Naive thymus-derived CD4-positive, alpha-beta T cell (primary cell): ENCODE measurements at regions not wholly inside any gene's neighbourhood (a gene's known extent, or its start where the extent isn't known, plus 50 kb on each side); places are given as distances from the start of the nearest gene placed in this dataset.

ENCODE experiments used
- ATAC-seq: fragments of 150-1000 bp; cut with Tn5 transposase; 2 replicates; pipeline ENCODE4 v1.10.0; 2021; ENCODE audit warnings: mild to moderate bottlenecking, moderate library complexity
- CTCF ChIA-PET: fragments of 350-600 bp; sonication (Branson Sonifier 250); formaldehyde crosslinking; loops from one replicate; lab custom pipeline; 2021; ENCODE audit warnings: antibody characterized with exemption; lab: Charles Lee
- POLR2A ChIA-PET: fragments of 350-600 bp; sonication (Branson Sonifier 250); formaldehyde crosslinking; loops from one replicate; lab custom pipeline; 2021; ENCODE audit warnings: antibody characterized with exemption, inconsistent platforms; lab: Charles Lee
- DNase-seq, 9 donors: peaks; one replicate each; pipeline versions ENCODE4 v3.0.0 to v3.0.0-alpha.2; 2020 to 2022; ENCODE audit warnings: mixed read lengths in 1 of 9
- H3K27ac ChIP-seq: one replicate; pipeline ENCODE4 v1.7.0; 2013; ENCODE audit warnings: mild to moderate bottlenecking, low read depth, low read length, moderate library complexity
- H3K27me3 ChIP-seq, 2 donors: one replicate each; pipeline ENCODE4 v1.7.0; 2013; ENCODE audit warnings: low read length in 2 of 2, mild to moderate bottlenecking in 2 of 2, moderate library complexity in 2 of 2; ENCODE audit not compliant: control insufficient read depth in 2 of 2, insufficient read depth in 2 of 2
- H3K36me3 ChIP-seq, 3 experiments: 1 replicate in 2 of 3; 2 replicates in 1 of 3; pipeline ENCODE4 v1.7.0; 2013; ENCODE audit warnings: low read length in 3 of 3, mild to moderate bottlenecking in 3 of 3, moderate library complexity in 1 of 3; ENCODE audit not compliant: insufficient read depth in 3 of 3, control insufficient read depth in 2 of 3
- H3K4me1 ChIP-seq, 2 donors: one replicate each; pipeline ENCODE4 v1.7.0; 2013; ENCODE audit warnings: low read length in 2 of 2, mild to moderate bottlenecking in 2 of 2, moderate library complexity in 1 of 2; ENCODE audit not compliant: control insufficient read depth in 2 of 2, insufficient read depth in 2 of 2
- H3K4me3 ChIP-seq: 2 replicates; pipeline ENCODE4 v1.7.0; 2013; ENCODE audit warnings: mild to moderate bottlenecking, low read length
- H3K9me3 ChIP-seq, 3 experiments: 1 replicate in 2 of 3; 2 replicates in 1 of 3; pipeline ENCODE4 v1.7.0; 2013; ENCODE audit warnings: low read length in 3 of 3; ENCODE audit not compliant: control insufficient read depth in 2 of 3
- H3K27ac Mint-ChIP-seq, 9 donors: one replicate each; pipeline ENCODE4 v1.8.0; 2020 to 2022; ENCODE audit warnings: mixed read lengths in 9 of 9, mild to moderate bottlenecking in 8 of 9, moderate library complexity in 5 of 9, inconsistent platforms in 2 of 9
- H3K27me3 Mint-ChIP-seq, 5 donors: one replicate each; pipeline ENCODE4 v1.8.0; 2021 to 2022; ENCODE audit warnings: mixed read lengths in 5 of 5, mild to moderate bottlenecking in 1 of 5
- H3K36me3 Mint-ChIP-seq, 5 donors: one replicate each; pipeline ENCODE4 v1.8.0; 2020 to 2022; ENCODE audit warnings: mixed read lengths in 5 of 5, mild to moderate bottlenecking in 3 of 5, inconsistent platforms in 1 of 5
- H3K4me1 Mint-ChIP-seq, 7 donors: one replicate each; pipeline ENCODE4 v1.8.0; 2020 to 2022; ENCODE audit warnings: mixed read lengths in 7 of 7, mild to moderate bottlenecking in 3 of 7, inconsistent platforms in 1 of 7
- H3K4me3 Mint-ChIP-seq, 10 donors: one replicate each; pipeline ENCODE4 v1.8.0; 2020 to 2022; ENCODE audit warnings: mild to moderate bottlenecking in 10 of 10, mixed read lengths in 10 of 10, moderate library complexity in 6 of 10, inconsistent platforms in 2 of 10
- H3K9me3 Mint-ChIP-seq, 11 donors: one replicate each; pipeline ENCODE4 v1.8.0; 2020 to 2022; ENCODE audit warnings: mixed read lengths in 11 of 11, mild to moderate bottlenecking in 4 of 11, inconsistent platforms in 1 of 11, moderate library complexity in 1 of 11
- intact Hi-C, 2 donors: fragments of 100-400 bp; cut with micrococcal nuclease; formaldehyde crosslinking; loops; one replicate each; pipeline ENCODE4 v1.15.1; 2023

GRCh38 chr13:36555151-36555986, 118.5 kb upstream of the SERTM1 start:
- Histone ChIP-seq H3K4me3 (no peak overlapping the region), H3K27ac (no peak overlapping the region), H3K27me3 (no peaks in the 10 kb centered on the region), H3K9me3 (no peaks in the 10 kb centered on the region), H3K36me3 (no peaks in the 10 kb centered on the region), H3K4me1 (no peaks in the 10 kb centered on the region)
- H3K36me3 Mint-ChIP-seq = no peaks in the 10 kb centered on the region
- no peak for DNase-seq
- intact Hi-C loops = no loop called here
- ChIA-PET CTCF (no interaction called here), POLR2A (no interaction called here)
- no peak overlapping the region for H3K4me3 Mint-ChIP-seq
- no peak overlapping the region for H3K27ac Mint-ChIP-seq
- no peak for ATAC-seq
- no peaks in the 10 kb centered on the region for H3K4me1 Mint-ChIP-seq
- peaks cover 0 to 15% (median 0%) of the 10 kb centered on the region in 5 donors for H3K27me3 Mint-ChIP-seq
- peaks cover 0 to 4% (median 0%) of the 10 kb centered on the region in 11 donors for H3K9me3 Mint-ChIP-seq

- Mint-ChIP-seq H3K27ac (no peak overlapping the region), H3K36me3 (no peaks in the 10 kb centered on the region), H3K4me3 (no peak overlapping the region), H3K9me3 (peaks cover 0 to 4% (median 0%) of the 10 kb centered on the region in 11 donors), H3K4me1 (no peaks in the 10 kb centered on the region), H3K27me3 (peaks cover 0 to 16% (median 3%) of the 10 kb centered on the region in 5 donors)
- H3K27ac ChIP-seq = no peak overlapping the region
- DNase-seq (no peak), ATAC-seq (no peak)
- H3K4me1 ChIP-seq = no peaks in the 10 kb centered on the region
- no peak overlapping the region for H3K4me3 ChIP-seq
- no peaks in the 10 kb centered on the region for H3K9me3 ChIP-seq
- ChIA-PET POLR2A (no interaction called here), CTCF (no interaction called here)
- H3K36me3 ChIP-seq = no peaks in the 10 kb centered on the region
- no peaks in the 10 kb centered on the region for H3K27me3 ChIP-seq
- intact Hi-C loops = no loop called here
Measured at GRCh38 chr13:36559375-36559774, 114.4 kb upstream of the SERTM1 start.

GRCh38 chr13:36567485-36567884, 106.3 kb upstream of the SERTM1 start:
- intact Hi-C loops = no loop called here
- Histone ChIP-seq H3K4me1 (no peaks in the 10 kb centered on the region), H3K36me3 (no peaks in the 10 kb centered on the region), H3K27me3 (no peaks in the 10 kb centered on the region), H3K4me3 (no peak overlapping the region), H3K27ac (no peak overlapping the region), H3K9me3 (no peaks in the 10 kb centered on the region)
- ATAC-seq (no peak), DNase-seq (no peak)
- H3K4me1 Mint-ChIP-seq = no peaks in the 10 kb centered on the region
- H3K27me3 Mint-ChIP-seq = peaks cover 0 to 14% (median 3%) of the 10 kb centered on the region in 5 donors
- ChIA-PET CTCF (no interaction called here), POLR2A (no interaction called here)
- H3K4me3 Mint-ChIP-seq = no peak overlapping the region
- H3K27ac Mint-ChIP-seq = no peak overlapping the region
- peaks cover 0 to 1% (median 0%) of the 10 kb centered on the region in 11 donors for H3K9me3 Mint-ChIP-seq
- no peaks in the 10 kb centered on the region for H3K36me3 Mint-ChIP-seq

DNA sequence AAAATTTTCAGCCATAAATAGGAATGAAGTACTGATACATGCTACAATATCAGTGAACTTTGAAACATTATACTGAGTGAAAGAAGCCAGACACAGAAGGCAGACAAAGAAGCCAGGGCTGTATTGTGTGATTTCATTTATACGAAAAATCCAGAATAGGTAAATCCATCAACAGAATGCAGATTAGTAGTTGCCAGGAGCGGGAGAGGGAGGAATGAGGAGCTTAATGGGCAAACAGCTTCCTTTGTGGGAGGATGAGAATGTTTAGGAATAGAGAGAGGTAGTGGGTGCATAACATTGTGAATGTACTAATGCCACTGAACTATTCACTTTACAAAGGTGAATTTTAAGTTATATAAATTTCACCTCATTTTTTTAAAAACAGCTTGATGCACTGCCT, 103.3 kb upstream of the SERTM1 start:
- no peak overlapping the region for H3K27ac Mint-ChIP-seq
- no peaks in the 10 kb centered on the region for H3K27me3 ChIP-seq
- POLR2A ChIA-PET = no interaction called here
- no peak overlapping the region for H3K4me3 Mint-ChIP-seq
- CTCF ChIA-PET = no interaction called here
- intact Hi-C loops = no loop called here
- H3K27ac ChIP-seq = no peak overlapping the region
- H3K36me3 Mint-ChIP-seq = no peaks in the 10 kb centered on the region
- no peaks in the 10 kb centered on the region for H3K4me1 Mint-ChIP-seq
- no peaks in the 10 kb centered on the region for H3K36me3 ChIP-seq
- no peaks in the 10 kb centered on the region for H3K9me3 ChIP-seq
- peaks cover 0 to 4% (median 0%) of the 10 kb centered on the region in 5 donors for H3K27me3 Mint-ChIP-seq
- H3K9me3 Mint-ChIP-seq = peaks cover 0 to 4% (median 0%) of the 10 kb centered on the region in 11 donors
- DNase-seq (no peak), ATAC-seq (no peak)
- H3K4me1 ChIP-seq = no peaks in the 10 kb centered on the region
- no peak overlapping the region for H3K4me3 ChIP-seq

- no peak for DNase-seq
- Histone ChIP-seq H3K27me3 (no peaks in the 10 kb centered on the region), H3K27ac (no peak overlapping the region), H3K9me3 (no peaks in the 10 kb centered on the region), H3K36me3 (no peaks in the 10 kb centered on the region), H3K4me3 (no peak overlapping the region), H3K4me1 (no peaks in the 10 kb centered on the region)
- no peak for ATAC-seq
- Mint-ChIP-seq H3K36me3 (no peaks in the 10 kb centered on the region), H3K27ac (no peak overlapping the region), H3K27me3 (peaks cover 0 to 4% (median 0%) of the 10 kb centered on the region in 5 donors), H3K9me3 (peaks cover 0 to 4% (median 0%) of the 10 kb centered on the region in 11 donors), H3K4me3 (no peak overlapping the region), H3K4me1 (no peaks in the 10 kb centered on the region)
- POLR2A ChIA-PET = no interaction called here
- intact Hi-C loops = no loop called here
- CTCF ChIA-PET = no interaction called here
Measured at GRCh38 chr13:36571444-36571843, 102.4 kb upstream of the SERTM1 start.

DNA sequence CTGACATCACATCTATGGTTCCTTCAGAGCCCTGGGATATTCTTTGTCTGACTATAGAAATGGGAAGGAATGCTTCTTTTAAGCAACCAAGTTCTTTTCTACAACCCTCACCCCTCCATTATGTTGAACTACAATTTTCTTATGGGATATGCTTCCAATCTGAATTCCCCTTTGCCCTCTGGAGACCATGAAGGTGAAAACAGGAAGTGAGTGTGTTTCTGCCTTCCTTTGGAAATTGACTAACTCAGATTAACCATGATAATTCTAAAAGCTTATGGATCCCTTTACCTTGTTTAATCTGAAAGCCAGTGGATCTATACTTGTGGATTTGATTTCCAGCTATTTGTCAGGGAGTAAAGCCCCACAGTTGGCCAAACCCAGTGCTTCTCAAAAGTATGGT, 90.8 kb upstream of the SERTM1 start:
- no peak for DNase-seq
- no peaks in the 10 kb centered on the region for H3K9me3 ChIP-seq
- H3K27ac ChIP-seq = no peak overlapping the region
- no peaks in the 10 kb centered on the region for H3K36me3 Mint-ChIP-seq
- no peaks in the 10 kb centered on the region for H3K4me1 ChIP-seq
- H3K27me3 ChIP-seq = peaks cover 0 to 4% of the 10 kb centered on the region in 2 donors
- H3K4me1 Mint-ChIP-seq = no peaks in the 10 kb centered on the region
- ATAC-seq = no peak
- intact Hi-C loops = no loop called here
- no peaks in the 10 kb centered on the region for H3K36me3 ChIP-seq
- H3K27ac Mint-ChIP-seq = no peak overlapping the region
- H3K4me3 ChIP-seq = no peak overlapping the region
- ChIA-PET CTCF (no interaction called here), POLR2A (no interaction called here)
- peaks cover 0 to 11% (median 0%) of the 10 kb centered on the region in 11 donors for H3K9me3 Mint-ChIP-seq
- H3K27me3 Mint-ChIP-seq = peaks cover 6 to 21% (median 15%) of the 10 kb centered on the region in 5 donors
- no peak overlapping the region for H3K4me3 Mint-ChIP-seq

DNA sequence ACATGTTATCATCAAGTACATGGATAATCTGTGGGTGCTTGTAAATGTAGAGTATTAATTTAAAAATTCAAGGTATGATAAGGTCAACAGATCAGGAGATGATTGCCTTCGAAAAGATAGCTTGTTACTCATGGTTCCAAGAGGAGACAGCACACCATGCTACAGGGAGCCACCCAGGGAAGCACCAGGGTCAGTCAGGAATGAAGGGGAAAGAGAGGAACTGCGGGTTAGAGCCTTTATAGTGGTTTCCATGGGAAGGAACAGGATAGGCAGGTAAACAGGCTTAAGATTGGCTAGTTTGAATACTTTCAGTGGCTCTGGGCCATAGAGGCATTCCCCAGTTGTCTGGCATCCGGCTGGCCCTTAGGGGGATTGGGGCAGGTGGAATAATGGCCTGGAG, 74.2 kb upstream of the SERTM1 start:
- Mint-ChIP-seq H3K27me3 (peaks cover 0 to 34% (median 11%) of the 10 kb centered on the region in 5 donors), H3K27ac (no peak overlapping the region), H3K4me1 (no peaks in the 10 kb centered on the region), H3K36me3 (no peaks in the 10 kb centered on the region), H3K9me3 (peaks cover 0 to 4% (median 0%) of the 10 kb centered on the region in 11 donors), H3K4me3 (no peak overlapping the region)
- DNase-seq (no peak), ATAC-seq (no peak)
- H3K4me3 ChIP-seq = no peak overlapping the region
- POLR2A ChIA-PET = no interaction called here
- H3K9me3 ChIP-seq = no peaks in the 10 kb centered on the region
- no peaks in the 10 kb centered on the region for H3K4me1 ChIP-seq
- H3K36me3 ChIP-seq = no peaks in the 10 kb centered on the region
- no peaks in the 10 kb centered on the region for H3K27me3 ChIP-seq
- CTCF ChIA-PET = no interaction called here
- no peak overlapping the region for H3K27ac ChIP-seq
- intact Hi-C loops = no loop called here
